Osteocyte (in vitro differentiated cells): ENCODE measurements at regions not wholly inside any gene's neighbourhood (a gene's known extent, or its start where the extent isn't known, plus 50 kb on each side); places are given as distances from the start of the nearest gene placed in this dataset.

Experiments
- DNase-seq: peaks from one replicate; pipeline ENCODE4 v3.0.0; 2021; ENCODE audit warnings: mixed read lengths; ENCODE audit not compliant: unreplicated experiment; ENCODE audit errors: extremely low spot score
- H3K27ac Mint-ChIP-seq: one replicate; pipeline ENCODE4 v1.8.0; 2021; ENCODE audit warnings: mild to moderate bottlenecking, mixed read lengths; ENCODE audit not compliant: unreplicated experiment
- H3K27me3 Mint-ChIP-seq: one replicate; pipeline ENCODE4 v1.8.0; 2021; ENCODE audit warnings: mixed read lengths; ENCODE audit not compliant: unreplicated experiment
- H3K36me3 Mint-ChIP-seq: one replicate; pipeline ENCODE4 v1.8.0; 2021; ENCODE audit warnings: mixed read lengths; ENCODE audit not compliant: unreplicated experiment
- H3K4me1 Mint-ChIP-seq: one replicate; pipeline ENCODE4 v1.8.0; 2021; ENCODE audit warnings: mixed read lengths; ENCODE audit not compliant: unreplicated experiment
- H3K4me3 Mint-ChIP-seq: one replicate; pipeline ENCODE4 v1.8.0; 2021; ENCODE audit warnings: mild to moderate bottlenecking, moderate library complexity, mixed read lengths; ENCODE audit not compliant: unreplicated experiment
- H3K9me3 Mint-ChIP-seq: one replicate; pipeline ENCODE4 v1.8.0; 2021; ENCODE audit warnings: mixed read lengths; ENCODE audit not compliant: unreplicated experiment
- TF ChIP-seq, protein P1 (sequence below): fragments of 200-600 bp; sonication (generic); IDR thresholded peaks from 2 replicates; pipeline ENCODE4 v1.5.0; 2021; ENCODE audit warnings: antibody characterized with exemption, mild to moderate bottlenecking, moderate library complexity

DNA sequence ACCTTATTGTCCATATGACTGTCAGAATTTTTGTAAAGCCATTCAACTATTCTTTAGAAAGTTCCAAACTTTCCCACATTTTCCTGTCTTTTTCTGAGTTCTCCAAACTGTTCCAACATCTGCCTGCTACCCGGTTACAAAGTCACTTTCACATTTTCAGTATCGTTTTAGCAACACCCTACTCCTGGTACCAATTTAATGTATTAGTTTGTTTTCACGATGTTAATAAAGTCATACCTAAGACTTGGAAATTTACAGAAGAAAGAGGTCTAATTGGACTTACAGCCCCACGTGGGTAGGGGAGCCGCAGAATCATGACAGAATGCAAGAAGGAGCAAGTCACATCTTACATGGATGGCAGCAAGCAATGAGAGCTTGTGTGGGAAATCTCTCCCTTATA is 867.8 kb downstream of the AMY1C start:
- no peaks in the 10 kb centered on the region for H3K36me3 Mint-ChIP-seq
- TF ChIP-seq, protein P1, sequence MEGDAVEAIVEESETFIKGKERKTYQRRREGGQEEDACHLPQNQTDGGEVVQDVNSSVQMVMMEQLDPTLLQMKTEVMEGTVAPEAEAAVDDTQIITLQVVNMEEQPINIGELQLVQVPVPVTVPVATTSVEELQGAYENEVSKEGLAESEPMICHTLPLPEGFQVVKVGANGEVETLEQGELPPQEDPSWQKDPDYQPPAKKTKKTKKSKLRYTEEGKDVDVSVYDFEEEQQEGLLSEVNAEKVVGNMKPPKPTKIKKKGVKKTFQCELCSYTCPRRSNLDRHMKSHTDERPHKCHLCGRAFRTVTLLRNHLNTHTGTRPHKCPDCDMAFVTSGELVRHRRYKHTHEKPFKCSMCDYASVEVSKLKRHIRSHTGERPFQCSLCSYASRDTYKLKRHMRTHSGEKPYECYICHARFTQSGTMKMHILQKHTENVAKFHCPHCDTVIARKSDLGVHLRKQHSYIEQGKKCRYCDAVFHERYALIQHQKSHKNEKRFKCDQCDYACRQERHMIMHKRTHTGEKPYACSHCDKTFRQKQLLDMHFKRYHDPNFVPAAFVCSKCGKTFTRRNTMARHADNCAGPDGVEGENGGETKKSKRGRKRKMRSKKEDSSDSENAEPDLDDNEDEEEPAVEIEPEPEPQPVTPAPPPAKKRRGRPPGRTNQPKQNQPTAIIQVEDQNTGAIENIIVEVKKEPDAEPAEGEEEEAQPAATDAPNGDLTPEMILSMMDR = no peak
- no peaks in the 10 kb centered on the region for H3K27me3 Mint-ChIP-seq
- no peak overlapping the region for H3K4me3 Mint-ChIP-seq
- no peaks in the 10 kb centered on the region for H3K4me1 Mint-ChIP-seq
- DNase-seq = no peak
- no peak overlapping the region for H3K27ac Mint-ChIP-seq
- peaks cover 25% of the 10 kb centered on the region for H3K9me3 Mint-ChIP-seq

GRCh38 chr1:104621221-104621620 is 871.5 kb downstream of the AMY1C start:
- Mint-ChIP-seq H3K4me1 (no peaks in the 10 kb centered on the region), H3K27me3 (no peaks in the 10 kb centered on the region)

DNA sequence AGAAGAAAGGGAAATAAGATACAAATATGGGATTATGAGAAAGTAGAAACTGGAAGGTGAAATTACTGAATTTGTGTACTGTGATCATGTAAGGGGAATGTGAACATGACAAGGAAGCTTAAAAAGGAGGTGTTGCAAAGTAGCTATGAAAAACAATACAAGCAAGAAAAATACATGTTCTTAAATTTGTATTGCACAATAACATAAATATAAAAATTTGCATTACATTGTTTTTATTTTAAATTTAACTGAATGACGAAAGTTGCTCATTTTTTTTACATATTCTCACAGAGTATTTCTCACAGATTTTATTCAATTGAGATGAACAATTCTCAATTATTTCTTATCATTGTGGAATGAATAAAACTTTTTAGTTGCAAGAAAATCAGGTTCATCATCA is 874.8 kb downstream of the AMY1C start:
- Mint-ChIP-seq H3K36me3 (no peaks in the 10 kb centered on the region), H3K27me3 (no peaks in the 10 kb centered on the region), H3K4me1 (no peaks in the 10 kb centered on the region), H3K4me3 (no peak overlapping the region), H3K27ac (no peak overlapping the region), H3K9me3 (no peaks in the 10 kb centered on the region)
- TF ChIP-seq, protein P1 = no peak
- no peak for DNase-seq

More at GRCh38 chr1:104621221-104621620, 871.5 kb downstream of the AMY1C start:
- Mint-ChIP-seq H3K9me3 (peaks cover 13% of the 10 kb centered on the region), H3K36me3 (no peaks in the 10 kb centered on the region), H3K4me3 (no peak overlapping the region), H3K27ac (no peak overlapping the region)
- TF ChIP-seq, protein P1 = no peak
- DNase-seq = no peak

DNA sequence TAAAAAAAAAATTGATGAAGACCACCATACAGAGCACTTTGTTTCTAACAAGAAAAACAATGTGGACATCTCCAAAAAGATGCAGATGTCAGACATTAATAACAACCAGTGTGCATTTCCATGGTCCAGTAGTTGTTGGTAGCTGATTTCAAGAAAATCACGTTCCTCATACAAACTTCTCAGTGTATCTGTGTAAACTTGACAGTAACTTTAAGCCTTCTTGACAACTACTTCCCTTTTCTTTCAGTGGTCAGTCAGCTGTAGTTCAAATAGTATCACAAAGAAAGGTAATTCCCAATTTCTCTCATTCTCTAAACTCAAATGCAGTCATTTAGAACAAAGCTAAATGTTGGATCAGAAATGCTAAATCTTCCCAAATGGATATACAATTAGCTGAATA is 879.9 kb downstream of the AMY1C start:
- Mint-ChIP-seq H3K9me3 (no peaks in the 10 kb centered on the region), H3K27me3 (no peaks in the 10 kb centered on the region), H3K27ac (no peak overlapping the region), H3K4me1 (no peaks in the 10 kb centered on the region), H3K4me3 (no peak overlapping the region), H3K36me3 (no peaks in the 10 kb centered on the region)
- TF ChIP-seq, protein P1 = no peak
- no peak for DNase-seq

GRCh38 chr1:104630567-104631149 is 881.0 kb downstream of the AMY1C start:
- no peak for DNase-seq
- no peak overlapping the region for H3K4me3 Mint-ChIP-seq
- no peaks in the 10 kb centered on the region for H3K9me3 Mint-ChIP-seq
- H3K36me3 Mint-ChIP-seq = no peaks in the 10 kb centered on the region
- H3K4me1 Mint-ChIP-seq = no peaks in the 10 kb centered on the region
- TF ChIP-seq, protein P1 = no peak
- no peak overlapping the region for H3K27ac Mint-ChIP-seq
- H3K27me3 Mint-ChIP-seq = no peaks in the 10 kb centered on the region
